Right lobe of liver (tissue), 4 donors: ENCODE measurements at regions not wholly inside any gene's neighbourhood (a gene's known extent, or its start where the extent isn't known, plus 50 kb on each side); places are given as distances from the start of the nearest gene placed in this dataset.

Source experiments
- CTCF ChIP-seq, 4 donors: fragments of 200-600 bp in 3 of 4; fragments of 450-650 bp in 1 of 4; IDR thresholded peaks; one replicate each; pipeline versions ENCODE4 v1.5.1 to v1.8.0; 2016 to 2022; ENCODE audit warnings: antibody characterized with exemption in 4 of 4, mild to moderate bottlenecking in 2 of 4
- POLR2A ChIP-seq: fragments of 450-650 bp; IDR thresholded peaks from one replicate; pipeline ENCODE4 v1.6.1; 2017; ENCODE audit warnings: antibody characterized with exemption, mild to moderate bottlenecking
- donor health status: DM: no; HTN: no; CAD: no.
- donor health status: DM: no; HTN: no; CAD: no.
- donor health status: DM: no; HTN: yes; CAD: no.

DNA sequence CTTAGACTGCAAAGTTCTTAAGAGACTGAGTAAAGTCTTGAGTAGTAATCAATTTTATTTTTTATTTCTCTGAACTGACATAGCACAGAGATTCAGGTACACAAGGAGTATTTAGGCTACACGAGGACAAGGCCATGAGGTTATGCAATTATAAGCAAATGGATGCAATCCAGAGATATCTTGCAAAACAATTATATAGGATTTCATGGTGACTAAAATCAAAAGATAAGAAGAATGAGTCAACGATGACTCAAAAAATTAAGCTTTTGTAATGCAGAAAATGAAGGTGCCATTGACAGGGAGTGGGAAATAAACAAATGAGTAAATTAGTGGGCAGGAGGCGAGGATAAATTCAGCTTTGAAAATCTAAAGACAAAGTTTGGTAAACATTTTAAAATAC lies 66.7 kb upstream of the MYO3A start:
- TF ChIP-seq CTCF (IDR thresholded peaks at IDR 0.05): no peak
- no peak for TF ChIP-seq POLR2A
